AG04450 (cell line): ENCODE measurements at regions not wholly inside any gene's neighbourhood (a gene's known extent, or its start where the extent isn't known, plus 50 kb on each side); places are given as distances from the start of the nearest gene placed in this dataset.
"Not testable (repeated sequence)": the region's sequence is repeated elsewhere in the genome, so short reads cannot be mapped to it uniquely, and the experiment has no call there.

ENCODE experiments used
- CTCF ChIA-PET: fragments of 300-600, 350-600 bp; formaldehyde crosslinking; extraction: SDS; loops from one replicate; lab custom pipeline; 2022; ENCODE audit warnings: antibody characterized with exemption, inconsistent platforms; lab: Charles Lee
- POLR2A ChIA-PET: fragments of 350-600 bp; formaldehyde crosslinking; extraction: SDS; loops from one replicate; lab custom pipeline; 2021; ENCODE audit warnings: antibody characterized with exemption, inconsistent platforms; lab: Yijun Ruan, JAX
- DNase-seq: peaks from one replicate; pipeline ENCODE4 v3.0.0-alpha.2; 2011; ENCODE audit warnings: low read depth, low spot score
- H3K27ac ChIP-seq: one replicate; pipeline ENCODE4 v1.5.1; 2012; ENCODE audit warnings: low read depth, low read length, control low read depth
- H3K27me3 ChIP-seq: one replicate; pipeline ENCODE4 v1.6.0; 2012; ENCODE audit warnings: low read length; ENCODE audit not compliant: control insufficient read depth, insufficient read depth
- H3K4me3 ChIP-seq: 2 replicates; pipeline ENCODE4 v1.5.1; 2011; ENCODE audit warnings: mild to moderate bottlenecking, low read depth, low read length, control low read depth
- H3K9me3 ChIP-seq: 2 replicates; pipeline ENCODE4 v1.5.1; 2012; ENCODE audit warnings: low read length; ENCODE audit not compliant: control insufficient read depth, insufficient read depth
- CTCF ChIP-seq: IDR thresholded peaks from 2 replicates; pipeline ENCODE4 v1.5.1; 2011; ENCODE audit warnings: low read depth, low read length, control low read depth, inconsistent platforms

DNA sequence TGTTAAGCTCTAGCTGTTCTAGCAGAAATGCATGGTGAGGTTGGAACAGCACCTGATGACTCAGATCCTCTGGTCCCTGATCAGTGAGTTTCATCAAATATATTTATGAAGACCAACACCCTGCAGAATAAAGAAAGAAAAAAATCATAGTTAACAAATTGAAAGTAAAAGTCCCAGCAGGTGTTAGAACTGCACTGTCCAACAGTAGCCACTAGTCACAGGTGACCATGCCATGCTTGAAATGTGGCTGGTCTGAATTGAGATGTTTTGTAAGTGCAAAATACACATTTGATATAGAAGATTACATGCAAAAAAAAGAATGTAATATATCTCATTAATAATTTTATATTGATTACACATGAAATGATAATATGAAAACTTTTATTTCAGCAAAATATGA, 1010.7 kb upstream of the ZEB2 start:
- H3K9me3 ChIP-seq = no peaks in the 10 kb centered on the region
- no peak overlapping the region for H3K27ac ChIP-seq
- no peak for TF ChIP-seq CTCF
- DNase-seq = no peak
- CTCF ChIA-PET = interaction anchor here (0.7 kb wide), 1 partner anchor 13 kb away, joined by 4 read pairs; no protein-coding TSS in a partner anchor
- H3K27me3 ChIP-seq = no peaks in the 10 kb centered on the region
- POLR2A ChIA-PET = no interaction called here
- H3K4me3 ChIP-seq = no peak overlapping the region

DNA sequence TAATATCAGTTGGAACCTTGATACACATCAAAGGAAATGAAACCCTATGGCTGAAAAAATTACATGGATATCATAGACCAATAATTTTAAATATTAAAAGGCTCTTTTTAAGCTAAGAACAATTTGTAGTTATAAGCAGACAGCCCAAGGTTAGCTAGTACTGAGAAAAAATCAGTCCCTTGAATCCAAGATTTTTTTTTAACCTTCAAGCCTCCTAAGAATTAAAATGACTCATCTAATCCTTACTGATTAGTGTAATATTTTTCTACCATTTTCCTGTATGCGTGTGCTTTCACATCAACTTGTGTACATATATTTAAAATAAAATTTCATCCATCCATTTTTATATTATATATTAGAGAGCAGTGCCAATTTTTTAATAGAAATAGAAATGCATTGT, 1004.9 kb upstream of the ZEB2 start:
- CTCF ChIA-PET = no interaction called here
- DNase-seq = no peak
- Histone ChIP-seq H3K27me3 (no peaks in the 10 kb centered on the region), H3K27ac (no peak overlapping the region), H3K9me3 (no peaks in the 10 kb centered on the region), H3K4me3 (no peak overlapping the region)
- POLR2A ChIA-PET = no interaction called here
- no peak for TF ChIP-seq CTCF

DNA sequence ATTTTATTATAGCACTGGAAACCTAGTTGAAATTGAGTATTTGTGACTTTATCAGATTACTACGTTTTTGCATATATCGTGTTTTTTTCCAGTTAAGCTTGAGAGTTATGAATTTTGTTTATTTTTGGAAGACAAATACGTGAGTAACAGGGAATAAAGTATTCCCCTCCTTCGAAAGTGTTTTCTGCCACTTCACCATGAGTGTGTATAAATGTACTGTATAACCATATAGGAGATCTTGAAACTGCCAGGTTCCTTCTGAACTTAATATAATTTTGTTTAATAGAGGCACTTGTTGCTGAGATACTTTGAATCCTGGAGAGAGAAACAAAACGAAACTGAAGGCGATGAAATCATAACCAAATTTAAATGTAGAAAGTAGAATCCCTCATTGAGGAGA, 1004.4 kb upstream of the ZEB2 start:
- H3K4me3 ChIP-seq = no peak overlapping the region
- no peaks in the 10 kb centered on the region for H3K9me3 ChIP-seq
- H3K27ac ChIP-seq = no peak overlapping the region
- TF ChIP-seq CTCF = no peak
- ChIA-PET POLR2A (no interaction called here), CTCF (no interaction called here)
- DNase-seq = no peak
- H3K27me3 ChIP-seq = no peaks in the 10 kb centered on the region

GRCh38 chr2:145519254-145519653, 999.3 kb upstream of the ZEB2 start:
- H3K9me3 ChIP-seq, DNase-seq, H3K4me3 ChIP-seq, H3K27ac ChIP-seq, H3K27me3 ChIP-seq, POLR2A ChIA-PET, CTCF ChIA-PET: not testable (repeated sequence)

- H3K27ac ChIP-seq = no peak overlapping the region
- CTCF ChIA-PET = no interaction called here
- POLR2A ChIA-PET = no interaction called here
- no peaks in the 10 kb centered on the region for H3K9me3 ChIP-seq
- no peak for TF ChIP-seq CTCF
- no peaks in the 10 kb centered on the region for H3K27me3 ChIP-seq
- DNase-seq = no peak
- H3K4me3 ChIP-seq = no peak overlapping the region
Measured at GRCh38 chr2:145511946-145512345, 992.0 kb upstream of the ZEB2 start.

- Histone ChIP-seq H3K4me3 (no peak overlapping the region), H3K9me3 (no peaks in the 10 kb centered on the region), H3K27me3 (no peaks in the 10 kb centered on the region), H3K27ac (no peak overlapping the region)
- no peak for DNase-seq
- TF ChIP-seq CTCF = no peak
- CTCF ChIA-PET = no interaction called here
- POLR2A ChIA-PET = no interaction called here
Measured at GRCh38 chr2:145503511-145503910, 983.6 kb upstream of the ZEB2 start.
